Mucosa of descending colon (tissue), 3 donors: ENCODE measurements at regions not wholly inside any gene's neighbourhood (a gene's known extent, or its start where the extent isn't known, plus 50 kb on each side); places are given as distances from the start of the nearest gene placed in this dataset.

ENCODE experiments used
- ATAC-seq: fragments of 200-7000 bp; cut with Tn5 transposase; one replicate; pipeline ENCODE4 v1.9.1; 2020; ENCODE audit warnings: mild to moderate bottlenecking, moderate library complexity
- DNase-seq, 3 donors: peaks; one replicate each; pipeline ENCODE4 v3.0.0-alpha.2; 2020
- H3K36me3 ChIP-seq: fragments of 200-600 bp; one replicate; pipeline ENCODE4 v1.8.0; 2021; ENCODE audit warnings: low read depth, mild to moderate bottlenecking
- H3K4me1 ChIP-seq: fragments of 200-600 bp; one replicate; pipeline ENCODE4 v1.8.0; 2021; ENCODE audit warnings: low read depth, mild to moderate bottlenecking
- H3K4me3 ChIP-seq: fragments of 200-600 bp; one replicate; pipeline ENCODE4 v1.8.0; 2021; ENCODE audit warnings: mild to moderate bottlenecking
- H3K9me3 ChIP-seq: fragments of 200-600 bp; one replicate; pipeline ENCODE4 v1.8.0; 2021; ENCODE audit warnings: mild to moderate bottlenecking
- intact Hi-C, 2 donors: fragments of 100-400 bp; cut with DNase I in 1 of 2; cut with micrococcal nuclease in 1 of 2; formaldehyde crosslinking; loops; one replicate each; pipeline versions ENCODE4 v1.11.0 to v1.11.1; 2022; cut with DNase I, micrococcal nuclease
- TF ChIP-seq, protein P1 (sequence below): fragments of 200-600 bp; IDR thresholded peaks from one replicate; pipeline ENCODE4 v1.8.0; 2022; ENCODE audit warnings: antibody characterized with exemption, mild to moderate bottlenecking
- donor health status: DM: no; HTN: no; CAD: no; lungs with moderate emphysema.
- donor health status: DM: no; HTN: no; CAD: no.
- donor health status: DM: no; HTN: yes; CAD: no.

DNA sequence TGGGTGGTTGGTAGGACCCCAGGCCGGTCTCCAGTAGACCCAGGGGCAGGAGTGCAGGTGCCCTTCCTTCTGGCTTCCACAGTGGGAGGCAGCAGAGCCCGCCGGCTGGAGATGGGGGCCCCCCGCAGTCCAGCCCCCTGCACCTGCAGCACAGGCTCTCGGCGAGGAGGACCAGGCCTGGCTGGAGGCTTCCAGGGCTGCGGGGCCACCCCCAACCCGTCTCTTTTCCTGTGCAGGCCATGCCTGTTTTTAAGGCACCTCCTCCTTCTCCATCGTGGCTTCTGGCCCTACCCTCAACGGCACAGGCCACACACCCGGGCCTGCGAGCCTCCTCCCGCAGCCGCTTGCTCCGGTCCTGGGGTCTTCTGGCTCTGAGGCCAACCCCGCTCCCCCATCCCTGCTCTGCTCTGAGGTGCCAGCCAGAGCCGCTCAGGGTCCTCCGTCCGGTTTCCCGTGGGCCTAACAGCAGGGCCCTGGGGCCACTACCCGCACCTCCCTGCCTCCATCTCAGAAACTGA, 77.2 kb upstream of the ANKRD10 start:
- Histone ChIP-seq H3K4me3 (no peak overlapping the region), H3K36me3 (no peaks in the 10 kb centered on the region), H3K9me3 (no peaks in the 10 kb centered on the region), H3K4me1 (no peaks in the 10 kb centered on the region)
- ATAC-seq: no peak
- DNase-seq: no peak
- TF ChIP-seq, protein P1, sequence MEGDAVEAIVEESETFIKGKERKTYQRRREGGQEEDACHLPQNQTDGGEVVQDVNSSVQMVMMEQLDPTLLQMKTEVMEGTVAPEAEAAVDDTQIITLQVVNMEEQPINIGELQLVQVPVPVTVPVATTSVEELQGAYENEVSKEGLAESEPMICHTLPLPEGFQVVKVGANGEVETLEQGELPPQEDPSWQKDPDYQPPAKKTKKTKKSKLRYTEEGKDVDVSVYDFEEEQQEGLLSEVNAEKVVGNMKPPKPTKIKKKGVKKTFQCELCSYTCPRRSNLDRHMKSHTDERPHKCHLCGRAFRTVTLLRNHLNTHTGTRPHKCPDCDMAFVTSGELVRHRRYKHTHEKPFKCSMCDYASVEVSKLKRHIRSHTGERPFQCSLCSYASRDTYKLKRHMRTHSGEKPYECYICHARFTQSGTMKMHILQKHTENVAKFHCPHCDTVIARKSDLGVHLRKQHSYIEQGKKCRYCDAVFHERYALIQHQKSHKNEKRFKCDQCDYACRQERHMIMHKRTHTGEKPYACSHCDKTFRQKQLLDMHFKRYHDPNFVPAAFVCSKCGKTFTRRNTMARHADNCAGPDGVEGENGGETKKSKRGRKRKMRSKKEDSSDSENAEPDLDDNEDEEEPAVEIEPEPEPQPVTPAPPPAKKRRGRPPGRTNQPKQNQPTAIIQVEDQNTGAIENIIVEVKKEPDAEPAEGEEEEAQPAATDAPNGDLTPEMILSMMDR: no peak
- intact Hi-C loops: no loop called here

- no peaks in the 10 kb centered on the region for H3K4me1 ChIP-seq
- TF ChIP-seq, protein P1: no peak
- ATAC-seq (no peak), DNase-seq (no peak)
- intact Hi-C loops: no loop called here
- no peaks in the 10 kb centered on the region for H3K9me3 ChIP-seq
- no peaks in the 10 kb centered on the region for H3K36me3 ChIP-seq
- H3K4me3 ChIP-seq: no peak overlapping the region
Measured at GRCh38 chr13:110989331-110989730, 74.5 kb upstream of the ANKRD10 start.

DNA sequence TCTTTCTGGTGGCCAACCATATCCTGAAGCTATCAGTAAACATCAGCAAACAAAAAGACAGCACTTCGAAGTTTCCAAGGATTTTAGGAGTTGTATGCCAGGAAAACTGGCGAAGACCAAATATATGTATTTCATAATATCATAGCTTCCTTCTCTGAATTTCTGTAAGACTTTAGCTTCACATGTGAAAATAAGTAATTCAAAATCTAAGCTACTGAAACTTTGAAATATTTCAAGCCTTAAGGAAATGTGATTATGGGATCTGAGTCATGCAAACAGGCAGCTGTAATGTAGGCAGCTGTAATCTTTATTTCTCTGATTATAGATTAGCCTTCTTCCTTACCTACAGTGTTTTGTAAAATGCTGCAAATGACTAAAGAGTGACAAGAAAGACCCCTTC, 70.7 kb upstream of the ANKRD10 start:
- DNase-seq (no peak), ATAC-seq (no peak)
- Histone ChIP-seq H3K4me3 (no peak overlapping the region), H3K4me1 (no peaks in the 10 kb centered on the region), H3K9me3 (no peaks in the 10 kb centered on the region), H3K36me3 (no peaks in the 10 kb centered on the region)
- TF ChIP-seq, protein P1: no peak
- intact Hi-C loops: no loop called here

DNA sequence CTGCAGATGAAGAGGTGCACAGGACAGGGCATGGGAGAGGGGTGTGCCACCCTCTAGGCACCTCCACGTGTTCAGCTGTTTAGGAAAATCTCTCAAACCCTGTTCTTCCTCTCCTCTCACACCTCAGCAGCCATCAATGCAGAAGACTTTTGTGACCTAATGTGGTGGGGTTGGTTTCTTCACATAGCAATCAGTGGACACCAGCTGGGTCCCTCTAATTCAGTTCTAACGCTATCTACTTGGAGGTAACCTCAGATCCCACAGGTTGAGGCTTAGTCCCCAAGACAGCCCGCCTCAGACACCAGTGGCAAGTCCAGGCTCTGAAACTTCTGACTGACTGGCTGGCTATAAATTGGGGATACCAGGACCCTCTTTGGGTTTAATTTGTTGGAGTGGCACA, 69.9 kb upstream of the ANKRD10 start:
- Histone ChIP-seq H3K36me3 (no peaks in the 10 kb centered on the region), H3K4me1 (no peaks in the 10 kb centered on the region), H3K9me3 (no peaks in the 10 kb centered on the region), H3K4me3 (no peak overlapping the region)
- DNase-seq (no peak), ATAC-seq (no peak)
- intact Hi-C loops: no loop called here
- TF ChIP-seq, protein P1: no peak

DNA sequence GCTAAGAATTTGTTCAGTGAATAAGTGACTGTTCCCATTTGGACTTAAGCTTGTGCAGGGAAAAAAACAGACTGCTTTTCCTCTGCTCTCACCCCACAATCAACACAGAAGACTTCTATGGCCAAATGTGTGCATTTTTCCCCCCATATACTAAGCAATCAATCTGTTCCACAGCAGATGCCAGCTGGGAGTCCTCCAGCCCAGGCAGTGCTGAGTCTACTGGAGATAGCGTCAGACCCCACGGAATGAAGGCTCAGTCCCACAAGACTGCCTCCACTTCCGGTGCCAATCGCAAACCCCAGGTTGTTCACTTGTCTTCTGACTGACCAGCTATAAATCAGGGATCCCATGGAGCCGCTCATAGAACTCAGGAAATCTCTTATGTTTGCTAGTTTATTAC, 69.5 kb upstream of the ANKRD10 start:
- Histone ChIP-seq H3K4me3 (no peak overlapping the region), H3K9me3 (no peaks in the 10 kb centered on the region), H3K36me3 (no peaks in the 10 kb centered on the region), H3K4me1 (no peaks in the 10 kb centered on the region)
- intact Hi-C loops: no loop called here
- TF ChIP-seq, protein P1: no peak
- DNase-seq (no peak), ATAC-seq (no peak)

DNA sequence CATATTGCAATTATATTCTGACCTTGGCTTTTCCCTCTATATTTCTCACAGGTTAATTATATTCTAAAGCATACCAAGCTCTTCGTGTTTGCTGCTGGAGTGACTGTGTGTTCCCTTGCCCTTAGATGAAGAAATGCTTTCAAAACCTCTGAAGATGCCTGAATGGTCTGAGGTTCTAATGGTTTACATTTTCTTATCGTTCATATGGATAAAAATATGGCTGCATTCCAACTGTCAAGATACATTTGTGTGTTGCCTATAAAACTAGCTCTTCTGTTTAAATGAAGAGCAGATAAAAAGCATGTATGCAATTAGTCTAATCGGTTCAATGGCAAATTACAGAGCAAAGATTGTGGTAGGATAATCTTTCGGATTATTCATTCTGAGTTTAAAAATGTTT, 68.4 kb upstream of the ANKRD10 start:
- Histone ChIP-seq H3K9me3 (no peaks in the 10 kb centered on the region), H3K4me1 (no peaks in the 10 kb centered on the region), H3K36me3 (no peaks in the 10 kb centered on the region), H3K4me3 (no peak overlapping the region)
- DNase-seq (no peak), ATAC-seq (no peak)
- intact Hi-C loops: no loop called here
- TF ChIP-seq, protein P1: no peak
